GM12801 (cell line): ENCODE measurements at regions not wholly inside any gene's neighbourhood (a gene's known extent, or its start where the extent isn't known, plus 50 kb on each side); places are given as distances from the start of the nearest gene placed in this dataset.

ENCODE experiments used
- CTCF ChIP-seq: IDR thresholded peaks from one replicate; pipeline ENCODE4 v1.5.1; 2011; ENCODE audit warnings: control low read depth; ENCODE audit not compliant: insufficient read length; ENCODE audit errors: extremely low read depth

- no peak for TF ChIP-seq CTCF
Measured at GRCh38 chr11:95512177-95512576, 277.4 kb downstream of the FAM76B start.

GRCh38 chr11:95508219-95508890, 277.4 kb upstream of the SESN3 start:
- TF ChIP-seq CTCF: no peak

- no peak for TF ChIP-seq CTCF
Measured at GRCh38 chr11:95507794-95508193, 276.8 kb upstream of the SESN3 start.

GRCh38 chr11:95506777-95507176, 275.8 kb upstream of the SESN3 start:
- TF ChIP-seq CTCF: no peak

- TF ChIP-seq CTCF: no peak
Measured at GRCh38 chr11:95505927-95506426, 275.0 kb upstream of the SESN3 start.

- TF ChIP-seq CTCF: no peak
Measured at GRCh38 chr11:95503047-95503446, 272.0 kb upstream of the SESN3 start.

GRCh38 chr11:95502522-95502921, 271.5 kb upstream of the SESN3 start:
- no peak for TF ChIP-seq CTCF

GRCh38 chr11:95501761-95502266, 270.8 kb upstream of the SESN3 start:
- TF ChIP-seq CTCF: no peak
